ENCODE measurements at regions not wholly inside any gene's neighbourhood (a gene's known extent, or its start where the extent isn't known, plus 50 kb on each side); places are given as distances from the start of the nearest gene placed in this dataset.

GRCh38 chr4:96767815-96768480 lies 928.1 kb downstream of the PDHA2 start:
- RAD21 ChIA-PET (ENCODE audit: low non-redundant PET in 1 of 2, low total read pairs in 2 of 2, uncharacterized antibody in 2 of 2, unreplicated experiment in 2 of 2): no interaction called here
- intact Hi-C loops (cut with micrococcal nuclease): no loop called here

More at GRCh38 chr4:96767815-96768480, 928.1 kb downstream of the PDHA2 start:
- BruUV-seq (replicated peaks): no TSS peak
- Histone ChIP-seq H3K9me3 (ENCODE audit: control insufficient read depth in 1 of 2, insufficient read depth in 1 of 2, low read depth in 1 of 2, low read length in 2 of 2) (no peaks in the 10 kb centered on the region), H3K27ac (ENCODE audit: low read depth, low read length) (no peak overlapping the region), H3K4me3 (replicated peaks in 1 of 2; ENCODE audit: low read depth in 1 of 2, low read length in 2 of 2) (no peak overlapping the region), H3K4me1 (ENCODE audit: control insufficient read depth in 1 of 2, insufficient read depth in 2 of 2, low read length in 2 of 2) (no peaks in the 10 kb centered on the region), H2AFZ (ENCODE audit: low read depth, low read length, poor library complexity, severe bottlenecking) (no peak overlapping the region), H4K20me1 (ENCODE audit: insufficient read depth) (no peaks in the 10 kb centered on the region), H3K9me2 (ENCODE audit: insufficient read depth) (no peaks in the 10 kb centered on the region), H3K4me2 (ENCODE audit: low read length) (no peak overlapping the region), H3K27me3 (ENCODE audit: insufficient read depth, low read length) (no peaks in the 10 kb centered on the region), H3K36me3 (ENCODE audit: control insufficient read depth in 1 of 2, insufficient read depth in 2 of 2, low read length in 2 of 2) (no peaks in the 10 kb centered on the region), H3K79me2 (ENCODE audit: insufficient read depth, low read length) (no peaks in the 10 kb centered on the region), H3K9ac (ENCODE audit: low read length) (no peak overlapping the region)
- ChIA-PET CTCF (no interaction called here), POLR2A (no interaction called here)
- ATAC-seq (no peak), DNase-seq (ENCODE audit: low read depth, low spot score) (no peak)
- TF ChIP-seq, protein P1, sequence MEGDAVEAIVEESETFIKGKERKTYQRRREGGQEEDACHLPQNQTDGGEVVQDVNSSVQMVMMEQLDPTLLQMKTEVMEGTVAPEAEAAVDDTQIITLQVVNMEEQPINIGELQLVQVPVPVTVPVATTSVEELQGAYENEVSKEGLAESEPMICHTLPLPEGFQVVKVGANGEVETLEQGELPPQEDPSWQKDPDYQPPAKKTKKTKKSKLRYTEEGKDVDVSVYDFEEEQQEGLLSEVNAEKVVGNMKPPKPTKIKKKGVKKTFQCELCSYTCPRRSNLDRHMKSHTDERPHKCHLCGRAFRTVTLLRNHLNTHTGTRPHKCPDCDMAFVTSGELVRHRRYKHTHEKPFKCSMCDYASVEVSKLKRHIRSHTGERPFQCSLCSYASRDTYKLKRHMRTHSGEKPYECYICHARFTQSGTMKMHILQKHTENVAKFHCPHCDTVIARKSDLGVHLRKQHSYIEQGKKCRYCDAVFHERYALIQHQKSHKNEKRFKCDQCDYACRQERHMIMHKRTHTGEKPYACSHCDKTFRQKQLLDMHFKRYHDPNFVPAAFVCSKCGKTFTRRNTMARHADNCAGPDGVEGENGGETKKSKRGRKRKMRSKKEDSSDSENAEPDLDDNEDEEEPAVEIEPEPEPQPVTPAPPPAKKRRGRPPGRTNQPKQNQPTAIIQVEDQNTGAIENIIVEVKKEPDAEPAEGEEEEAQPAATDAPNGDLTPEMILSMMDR (IDR thresholded peaks at IDR 0.05 in 2 of 3, conservative IDR thresholded peaks at IDR 0.05 in 1 of 3; ENCODE audit: borderline replicate concordance in 1 of 3, insufficient read depth in 1 of 3, low read depth in 2 of 3, low read length in 2 of 3): no peak
- TF ChIP-seq FOSL1 (IDR thresholded peaks at IDR 0.05; ENCODE audit: low read depth) (no peak), EZH2 (IDR thresholded peaks at IDR 0.05) (no peak), SIN3A (IDR thresholded peaks at IDR 0.05; ENCODE audit: low read depth) (no peak), TCF7L2 (IDR thresholded peaks at IDR 0.05; ENCODE audit: borderline replicate concordance, extremely low read depth, insufficient read depth, insufficient read length) (no peak), ELF1 (IDR thresholded peaks at IDR 0.05; ENCODE audit: borderline replicate concordance, low read depth) (no peak), CEBPB (IDR thresholded peaks at IDR 0.05; ENCODE audit: low read depth) (no peak), POLR2A (IDR thresholded peaks at IDR 0.05; ENCODE audit: borderline replicate concordance, extremely low read depth, insufficient read depth, insufficient read length) (no peak), RAD21 (IDR thresholded peaks at IDR 0.05; ENCODE audit: low read depth) (no peak), CBX3 (IDR thresholded peaks at IDR 0.05; ENCODE audit: low read depth) (no peak), SRF (IDR thresholded peaks at IDR 0.05; ENCODE audit: low read depth) (no peak), JUND (IDR thresholded peaks at IDR 0.05) (no peak), POLR2AphosphoS5 (IDR thresholded peaks at IDR 0.05; ENCODE audit: low read depth, low read length) (no peak)
- TF ChIP-seq, protein P2, sequence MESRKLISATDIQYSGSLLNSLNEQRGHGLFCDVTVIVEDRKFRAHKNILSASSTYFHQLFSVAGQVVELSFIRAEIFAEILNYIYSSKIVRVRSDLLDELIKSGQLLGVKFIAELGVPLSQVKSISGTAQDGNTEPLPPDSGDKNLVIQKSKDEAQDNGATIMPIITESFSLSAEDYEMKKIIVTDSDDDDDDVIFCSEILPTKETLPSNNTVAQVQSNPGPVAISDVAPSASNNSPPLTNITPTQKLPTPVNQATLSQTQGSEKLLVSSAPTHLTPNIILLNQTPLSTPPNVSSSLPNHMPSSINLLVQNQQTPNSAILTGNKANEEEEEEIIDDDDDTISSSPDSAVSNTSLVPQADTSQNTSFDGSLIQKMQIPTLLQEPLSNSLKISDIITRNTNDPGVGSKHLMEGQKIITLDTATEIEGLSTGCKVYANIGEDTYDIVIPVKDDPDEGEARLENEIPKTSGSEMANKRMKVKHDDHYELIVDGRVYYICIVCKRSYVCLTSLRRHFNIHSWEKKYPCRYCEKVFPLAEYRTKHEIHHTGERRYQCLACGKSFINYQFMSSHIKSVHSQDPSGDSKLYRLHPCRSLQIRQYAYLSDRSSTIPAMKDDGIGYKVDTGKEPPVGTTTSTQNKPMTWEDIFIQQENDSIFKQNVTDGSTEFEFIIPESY (IDR thresholded peaks at IDR 0.05; ENCODE audit: extremely low read depth, insufficient replicate concordance, low read length): no peak
- TF ChIP-seq, protein P3, sequence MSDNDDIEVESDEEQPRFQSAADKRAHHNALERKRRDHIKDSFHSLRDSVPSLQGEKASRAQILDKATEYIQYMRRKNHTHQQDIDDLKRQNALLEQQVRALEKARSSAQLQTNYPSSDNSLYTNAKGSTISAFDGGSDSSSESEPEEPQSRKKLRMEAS (IDR thresholded peaks at IDR 0.05): no peak
- TF ChIP-seq, protein P4, sequence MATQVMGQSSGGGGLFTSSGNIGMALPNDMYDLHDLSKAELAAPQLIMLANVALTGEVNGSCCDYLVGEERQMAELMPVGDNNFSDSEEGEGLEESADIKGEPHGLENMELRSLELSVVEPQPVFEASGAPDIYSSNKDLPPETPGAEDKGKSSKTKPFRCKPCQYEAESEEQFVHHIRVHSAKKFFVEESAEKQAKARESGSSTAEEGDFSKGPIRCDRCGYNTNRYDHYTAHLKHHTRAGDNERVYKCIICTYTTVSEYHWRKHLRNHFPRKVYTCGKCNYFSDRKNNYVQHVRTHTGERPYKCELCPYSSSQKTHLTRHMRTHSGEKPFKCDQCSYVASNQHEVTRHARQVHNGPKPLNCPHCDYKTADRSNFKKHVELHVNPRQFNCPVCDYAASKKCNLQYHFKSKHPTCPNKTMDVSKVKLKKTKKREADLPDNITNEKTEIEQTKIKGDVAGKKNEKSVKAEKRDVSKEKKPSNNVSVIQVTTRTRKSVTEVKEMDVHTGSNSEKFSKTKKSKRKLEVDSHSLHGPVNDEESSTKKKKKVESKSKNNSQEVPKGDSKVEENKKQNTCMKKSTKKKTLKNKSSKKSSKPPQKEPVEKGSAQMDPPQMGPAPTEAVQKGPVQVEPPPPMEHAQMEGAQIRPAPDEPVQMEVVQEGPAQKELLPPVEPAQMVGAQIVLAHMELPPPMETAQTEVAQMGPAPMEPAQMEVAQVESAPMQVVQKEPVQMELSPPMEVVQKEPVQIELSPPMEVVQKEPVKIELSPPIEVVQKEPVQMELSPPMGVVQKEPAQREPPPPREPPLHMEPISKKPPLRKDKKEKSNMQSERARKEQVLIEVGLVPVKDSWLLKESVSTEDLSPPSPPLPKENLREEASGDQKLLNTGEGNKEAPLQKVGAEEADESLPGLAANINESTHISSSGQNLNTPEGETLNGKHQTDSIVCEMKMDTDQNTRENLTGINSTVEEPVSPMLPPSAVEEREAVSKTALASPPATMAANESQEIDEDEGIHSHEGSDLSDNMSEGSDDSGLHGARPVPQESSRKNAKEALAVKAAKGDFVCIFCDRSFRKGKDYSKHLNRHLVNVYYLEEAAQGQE (IDR thresholded peaks at IDR 0.05; ENCODE audit: low read depth): no peak
